Transverse colon (tissue), 3 donors: ENCODE measurements at regions not wholly inside any gene's neighbourhood (a gene's known extent, or its start where the extent isn't known, plus 50 kb on each side); places are given as distances from the start of the nearest gene placed in this dataset.

ENCODE experiments used
- EP300 ChIP-seq: sonication (generic); formaldehyde crosslinking; IDR thresholded peaks from one replicate; pipeline ENCODE4 v1.6.1; 2017; ENCODE audit warnings: antibody characterized with exemption, low read depth
- POLR2A ChIP-seq: fragments of 450-650 bp; IDR thresholded peaks from one replicate; pipeline ENCODE4 v1.6.1; 2016; ENCODE audit warnings: antibody characterized with exemption, mild to moderate bottlenecking, moderate library complexity
- TF ChIP-seq, protein P1 (sequence below), 5 experiments: fragments of 200-600 bp in 3 of 5; fragments of 450-650 bp in 2 of 5; sonication (generic) in 3 of 5; IDR thresholded peaks; 1 replicate in 2 of 5; 2 replicates in 3 of 5; pipeline ENCODE4 v1.5.1; 2016 to 2017; ENCODE audit warnings: antibody characterized with exemption in 5 of 5, inconsistent platforms in 3 of 5, mild to moderate bottlenecking in 2 of 5, moderate library complexity in 1 of 5

- TF ChIP-seq, protein P1, sequence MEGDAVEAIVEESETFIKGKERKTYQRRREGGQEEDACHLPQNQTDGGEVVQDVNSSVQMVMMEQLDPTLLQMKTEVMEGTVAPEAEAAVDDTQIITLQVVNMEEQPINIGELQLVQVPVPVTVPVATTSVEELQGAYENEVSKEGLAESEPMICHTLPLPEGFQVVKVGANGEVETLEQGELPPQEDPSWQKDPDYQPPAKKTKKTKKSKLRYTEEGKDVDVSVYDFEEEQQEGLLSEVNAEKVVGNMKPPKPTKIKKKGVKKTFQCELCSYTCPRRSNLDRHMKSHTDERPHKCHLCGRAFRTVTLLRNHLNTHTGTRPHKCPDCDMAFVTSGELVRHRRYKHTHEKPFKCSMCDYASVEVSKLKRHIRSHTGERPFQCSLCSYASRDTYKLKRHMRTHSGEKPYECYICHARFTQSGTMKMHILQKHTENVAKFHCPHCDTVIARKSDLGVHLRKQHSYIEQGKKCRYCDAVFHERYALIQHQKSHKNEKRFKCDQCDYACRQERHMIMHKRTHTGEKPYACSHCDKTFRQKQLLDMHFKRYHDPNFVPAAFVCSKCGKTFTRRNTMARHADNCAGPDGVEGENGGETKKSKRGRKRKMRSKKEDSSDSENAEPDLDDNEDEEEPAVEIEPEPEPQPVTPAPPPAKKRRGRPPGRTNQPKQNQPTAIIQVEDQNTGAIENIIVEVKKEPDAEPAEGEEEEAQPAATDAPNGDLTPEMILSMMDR (IDR thresholded peaks at IDR 0.05): no peak
- TF ChIP-seq POLR2A: no peak
- no peak for TF ChIP-seq EP300
Measured at GRCh38 chr20:47940101-47940813, 155.0 kb upstream of the SULF2 start.
